ENCODE measurements at regions not wholly inside any gene's neighbourhood (a gene's known extent, or its start where the extent isn't known, plus 50 kb on each side); places are given as distances from the start of the nearest gene placed in this dataset.

GRCh38 chr6:77172578-77172977, 290.7 kb downstream of the HTR1B start:
- no peaks in the 10 kb centered on the region for H3K36me3 ChIP-seq
- no peaks in the 10 kb centered on the region for H3K9me3 ChIP-seq

GRCh38 chr6:77159730-77160129, 303.6 kb downstream of the HTR1B start:
- H3K9me3 ChIP-seq: no peaks in the 10 kb centered on the region
- H3K27me3 ChIP-seq: no peaks in the 10 kb centered on the region
- no peaks in the 10 kb centered on the region for H3K4me1 ChIP-seq
- TF ChIP-seq, protein P1, sequence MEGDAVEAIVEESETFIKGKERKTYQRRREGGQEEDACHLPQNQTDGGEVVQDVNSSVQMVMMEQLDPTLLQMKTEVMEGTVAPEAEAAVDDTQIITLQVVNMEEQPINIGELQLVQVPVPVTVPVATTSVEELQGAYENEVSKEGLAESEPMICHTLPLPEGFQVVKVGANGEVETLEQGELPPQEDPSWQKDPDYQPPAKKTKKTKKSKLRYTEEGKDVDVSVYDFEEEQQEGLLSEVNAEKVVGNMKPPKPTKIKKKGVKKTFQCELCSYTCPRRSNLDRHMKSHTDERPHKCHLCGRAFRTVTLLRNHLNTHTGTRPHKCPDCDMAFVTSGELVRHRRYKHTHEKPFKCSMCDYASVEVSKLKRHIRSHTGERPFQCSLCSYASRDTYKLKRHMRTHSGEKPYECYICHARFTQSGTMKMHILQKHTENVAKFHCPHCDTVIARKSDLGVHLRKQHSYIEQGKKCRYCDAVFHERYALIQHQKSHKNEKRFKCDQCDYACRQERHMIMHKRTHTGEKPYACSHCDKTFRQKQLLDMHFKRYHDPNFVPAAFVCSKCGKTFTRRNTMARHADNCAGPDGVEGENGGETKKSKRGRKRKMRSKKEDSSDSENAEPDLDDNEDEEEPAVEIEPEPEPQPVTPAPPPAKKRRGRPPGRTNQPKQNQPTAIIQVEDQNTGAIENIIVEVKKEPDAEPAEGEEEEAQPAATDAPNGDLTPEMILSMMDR (IDR thresholded peaks at IDR 0.05; ENCODE audit: low read depth, low read length): no peak
- no peak for DNase-seq
- no peaks in the 10 kb centered on the region for H3K36me3 ChIP-seq
- H3K4me3 ChIP-seq (ENCODE audit: low read depth, low read length): no peak overlapping the region

More at GRCh38 chr6:77172578-77172977, 290.7 kb downstream of the HTR1B start:
- DNase-seq: no peak
- no peaks in the 10 kb centered on the region for H3K27me3 ChIP-seq
- H3K4me3 ChIP-seq (ENCODE audit: low read depth, low read length): no peak overlapping the region
- TF ChIP-seq, protein P1 (IDR thresholded peaks at IDR 0.05; ENCODE audit: low read depth, low read length): no peak
- no peaks in the 10 kb centered on the region for H3K4me1 ChIP-seq

DNA sequence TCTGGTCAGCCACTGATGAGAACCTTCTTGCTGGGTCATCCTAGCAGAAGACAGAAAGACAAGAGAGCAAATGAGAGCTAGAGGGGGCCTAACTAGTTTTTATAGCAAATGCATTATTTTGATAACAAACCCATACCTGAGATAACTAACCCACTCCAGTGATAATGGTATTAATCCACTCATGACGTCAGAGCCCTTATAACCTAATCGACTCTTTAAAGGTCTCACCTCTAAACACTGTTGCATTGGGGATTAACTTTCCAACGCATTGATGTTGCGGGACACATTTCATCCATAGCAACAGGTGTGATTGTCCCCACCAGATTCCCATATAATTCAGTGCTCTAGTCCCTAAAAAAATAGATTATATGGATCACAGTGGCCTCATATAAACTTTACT, 312.1 kb downstream of the HTR1B start:
- H3K9me3 ChIP-seq: no peaks in the 10 kb centered on the region; the same call in 1 of the 2 replicates
- no peak overlapping the region for H3K4me3 ChIP-seq (ENCODE audit: low read depth, low read length)
- H3K36me3 ChIP-seq: no peaks in the 10 kb centered on the region
- DNase-seq: no peak
- H3K4me1 ChIP-seq: no peaks in the 10 kb centered on the region
- H3K27me3 ChIP-seq: no peaks in the 10 kb centered on the region
- TF ChIP-seq, protein P1 (IDR thresholded peaks at IDR 0.05; ENCODE audit: low read depth, low read length): no peak

- TF ChIP-seq, protein P1 (IDR thresholded peaks at IDR 0.05; ENCODE audit: low read depth, low read length): no peak
- Histone ChIP-seq H3K9me3 (no peaks in the 10 kb centered on the region; the same call in 1 of the 2 replicates), H3K27me3 (no peaks in the 10 kb centered on the region), H3K4me1 (no peaks in the 10 kb centered on the region), H3K4me3 (ENCODE audit: low read depth, low read length) (no peak overlapping the region), H3K36me3 (no peaks in the 10 kb centered on the region)
- DNase-seq: no peak
Measured at GRCh38 chr6:77150736-77151135, 312.6 kb downstream of the HTR1B start.

DNA sequence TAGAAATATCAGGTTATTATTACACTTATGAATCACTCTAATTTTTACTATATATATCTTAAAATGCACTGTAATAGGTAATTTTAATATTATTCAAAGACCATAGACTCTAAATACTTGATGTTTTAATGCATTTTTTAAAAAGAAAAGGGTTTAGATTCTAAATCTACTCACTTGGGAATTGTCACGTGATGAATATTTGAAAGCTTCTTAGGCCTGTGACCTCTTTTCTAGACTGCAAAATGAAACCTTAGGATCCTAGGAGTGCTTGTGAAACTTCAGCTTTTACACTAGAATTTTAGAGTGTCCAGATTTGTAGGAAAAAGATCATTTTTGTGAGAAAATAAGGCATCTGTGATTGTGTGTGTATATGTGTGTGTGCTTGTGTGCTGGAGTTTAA, 318.0 kb downstream of the HTR1B start:
- no peaks in the 10 kb centered on the region; the same call in 1 of the 2 replicates for H3K9me3 ChIP-seq
- no peaks in the 10 kb centered on the region for H3K36me3 ChIP-seq
- DNase-seq: no peak
- H3K27me3 ChIP-seq: no peaks in the 10 kb centered on the region
- TF ChIP-seq, protein P1 (IDR thresholded peaks at IDR 0.05; ENCODE audit: low read depth, low read length): no peak
- H3K4me3 ChIP-seq (ENCODE audit: low read depth, low read length): no peak overlapping the region
- H3K4me1 ChIP-seq: no peaks in the 10 kb centered on the region

- H3K4me3 ChIP-seq (ENCODE audit: low read depth, low read length): no peak overlapping the region
- no peaks in the 10 kb centered on the region; the same call in 1 of the 2 replicates for H3K9me3 ChIP-seq
- H3K36me3 ChIP-seq: no peaks in the 10 kb centered on the region
- TF ChIP-seq, protein P1 (IDR thresholded peaks at IDR 0.05; ENCODE audit: low read depth, low read length): no peak
- no peak for DNase-seq
- H3K4me1 ChIP-seq: no peaks in the 10 kb centered on the region
- no peaks in the 10 kb centered on the region for H3K27me3 ChIP-seq
Measured at GRCh38 chr6:77143659-77144447, 319.4 kb downstream of the HTR1B start.

Measured in BE2C (cell line).